Neural progenitor cell (in vitro differentiated cells): ENCODE measurements at regions not wholly inside any gene's neighbourhood (a gene's known extent, or its start where the extent isn't known, plus 50 kb on each side); places are given as distances from the start of the nearest gene placed in this dataset.

Experiments used
- CTCF ChIP-seq: fragments of 200-600 bp; sonication (generic); IDR thresholded peaks from 2 replicates; pipeline ENCODE4 v1.5.1; 2017; ENCODE audit warnings: antibody characterized with exemption, mild to moderate bottlenecking
- EZH2 ChIP-seq: fragments of 200-600 bp; sonication (generic); IDR thresholded peaks from 2 replicates; pipeline ENCODE4 v1.6.1; 2017; ENCODE audit warnings: antibody characterized with exemption, mild to moderate bottlenecking, moderate library complexity
- EZH2phosphoT487 ChIP-seq: fragments of 200-600 bp; sonication (generic); IDR thresholded peaks from 2 replicates; pipeline ENCODE4 v1.6.1; 2017; ENCODE audit warnings: antibody characterized with exemption

DNA sequence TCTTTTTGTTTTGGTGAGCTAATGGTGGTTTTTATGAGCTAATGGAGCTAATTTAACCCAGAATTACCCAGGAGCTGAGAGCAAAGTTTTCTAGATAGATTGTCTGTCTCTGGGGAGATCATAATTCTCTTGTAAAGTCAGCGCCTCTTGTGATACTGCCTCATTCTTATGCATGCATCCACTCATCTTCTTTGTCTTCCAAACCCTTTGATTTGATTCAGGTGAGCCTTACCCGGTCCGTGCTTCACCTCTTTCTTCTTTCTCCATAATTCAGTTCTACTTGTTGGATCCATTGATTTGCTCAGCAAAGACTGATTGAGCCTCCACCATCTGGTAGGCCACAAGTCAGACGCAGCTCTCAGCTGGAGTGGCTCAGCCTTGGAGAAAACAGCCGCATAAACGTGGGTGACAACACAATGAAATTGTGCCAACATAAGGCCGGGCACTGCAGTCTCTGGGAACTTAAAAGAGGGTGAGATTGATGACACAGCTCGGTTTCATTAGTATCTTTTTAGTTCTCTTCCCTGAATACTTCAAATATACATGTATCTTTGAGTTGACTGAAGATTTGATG, 158.5 kb upstream of the SH3BP4 start:
- TF ChIP-seq CTCF (no peak), EZH2phosphoT487 (no peak), EZH2 (no peak)
